Natural killer cell (primary cell): ENCODE measurements at regions not wholly inside any gene's neighbourhood (a gene's known extent, or its start where the extent isn't known, plus 50 kb on each side); places are given as distances from the start of the nearest gene placed in this dataset.

Experiments
- ATAC-seq, 3 donors: fragments of 150-1000 bp in 2 of 3; fragments of 200-7000 bp in 1 of 3; cut with Tn5 transposase; 1 replicate in 1 of 3; 2 replicates in 2 of 3; pipeline ENCODE4 v1.10.0; 2021; ENCODE audit warnings: mild to moderate bottlenecking in 2 of 3, moderate library complexity in 2 of 3
- DNase-seq, 2 donors: peaks; one replicate each; pipeline versions ENCODE4 v3.0.0 to v3.0.0-alpha.2; 2013 to 2021; ENCODE audit warnings: mixed read lengths in 1 of 2
- H3K27ac ChIP-seq: one replicate; pipeline ENCODE4 v1.5.1; 2013; ENCODE audit warnings: mild to moderate bottlenecking, low read length
- H3K27me3 ChIP-seq: one replicate; pipeline ENCODE4 v1.6.1; 2013; ENCODE audit warnings: low read length; ENCODE audit not compliant: control insufficient read depth, insufficient read depth
- H3K36me3 ChIP-seq: one replicate; pipeline ENCODE4 v1.6.1; 2013; ENCODE audit warnings: low read length; ENCODE audit not compliant: control insufficient read depth, insufficient read depth
- H3K4me1 ChIP-seq: one replicate; pipeline ENCODE4 v1.6.1; 2013; ENCODE audit warnings: low read length; ENCODE audit not compliant: control insufficient read depth, insufficient read depth
- H3K4me3 ChIP-seq: one replicate; pipeline ENCODE4 v1.5.1; 2013; ENCODE audit warnings: low read length
- H3K9me3 ChIP-seq: one replicate; pipeline ENCODE4 v1.6.1; 2013; ENCODE audit warnings: low read length; ENCODE audit not compliant: control insufficient read depth, insufficient read depth
- H3K27ac Mint-ChIP-seq, 2 donors: one replicate each; pipeline ENCODE4 v1.8.0; 2022; ENCODE audit warnings: mild to moderate bottlenecking in 2 of 2, mixed read lengths in 2 of 2, moderate library complexity in 1 of 2
- H3K27me3 Mint-ChIP-seq, 2 donors: one replicate each; pipeline ENCODE4 v1.8.0; 2022; ENCODE audit warnings: low read depth in 2 of 2, mixed read lengths in 2 of 2
- H3K36me3 Mint-ChIP-seq: one replicate; pipeline ENCODE4 v1.8.0; 2022; ENCODE audit warnings: mixed read lengths
- H3K4me1 Mint-ChIP-seq, 2 donors: one replicate each; pipeline ENCODE4 v1.8.0; 2022; ENCODE audit warnings: mixed read lengths in 2 of 2
- H3K4me3 Mint-ChIP-seq: one replicate; pipeline ENCODE4 v1.8.0; 2022; ENCODE audit warnings: mild to moderate bottlenecking, moderate library complexity, mixed read lengths
- H3K9me3 Mint-ChIP-seq, 2 donors: one replicate each; pipeline ENCODE4 v1.8.0; 2022; ENCODE audit warnings: mixed read lengths in 2 of 2
- CTCF ChIP-seq: fragments of 200-600 bp; IDR thresholded peaks from one replicate; pipeline ENCODE4 v1.8.0; 2022; ENCODE audit warnings: antibody characterized with exemption
- WGBS: methylation state at CpG from one replicate; pipeline ENCODE4 v1.1.7; 2013; ENCODE audit warnings: missing lambda C conversion rate; ENCODE audit not compliant: insufficient coverage; 5-methylcytosine and 5-hydroxymethylcytosine counted together
- intact Hi-C: fragments of 100-400 bp; cut with micrococcal nuclease; formaldehyde crosslinking; loops from one replicate; pipeline ENCODE4 v1.14.2; 2022

GRCh38 chr16:61309386-61309785, 726.9 kb downstream of the CDH8 start:
- Mint-ChIP-seq H3K4me3 (no peak overlapping the region), H3K27ac (no peak overlapping the region), H3K27me3 (no peaks in the 10 kb centered on the region), H3K4me1 (no peaks in the 10 kb centered on the region), H3K36me3 (peaks cover 12% of the 10 kb centered on the region), H3K9me3 (peaks cover 16 to 19% of the 10 kb centered on the region in 2 donors)
- no peak for DNase-seq
- H3K4me1 ChIP-seq: no peaks in the 10 kb centered on the region
- H3K9me3 ChIP-seq: peaks cover 3% of the 10 kb centered on the region
- 63% methylated on average over 1 of the region's 1 CpG for WGBS
- no peak for ATAC-seq
- H3K27ac ChIP-seq: no peak overlapping the region
- intact Hi-C loops: loop anchor here (10.0 kb wide), 1 partner anchor 55 kb away; no protein-coding TSS in a partner anchor
- H3K27me3 ChIP-seq: no peaks in the 10 kb centered on the region
- no peak overlapping the region for H3K4me3 ChIP-seq
- TF ChIP-seq CTCF: no peak
- H3K36me3 ChIP-seq: no peaks in the 10 kb centered on the region

GRCh38 chr16:61306204-61306603, 730.0 kb downstream of the CDH8 start:
- Histone ChIP-seq H3K27me3 (no peaks in the 10 kb centered on the region), H3K4me3 (no peak overlapping the region), H3K4me1 (no peaks in the 10 kb centered on the region), H3K27ac (no peak overlapping the region), H3K36me3 (no peaks in the 10 kb centered on the region), H3K9me3 (peaks cover 4% of the 10 kb centered on the region)
- WGBS: 86% methylated on average over 6 of the region's 6 CpGs
- Mint-ChIP-seq H3K4me1 (no peaks in the 10 kb centered on the region), H3K4me3 (no peak overlapping the region), H3K27ac (no peak overlapping the region), H3K36me3 (no peaks in the 10 kb centered on the region), H3K27me3 (no peaks in the 10 kb centered on the region), H3K9me3 (peaks cover 19 to 22% of the 10 kb centered on the region in 2 donors)
- DNase-seq: no peak
- ATAC-seq: no peak
- TF ChIP-seq CTCF: no peak
- intact Hi-C loops: loop anchor here (10.0 kb wide), 1 partner anchor 51 kb away; no protein-coding TSS in a partner anchor

GRCh38 chr16:61296814-61297213, 739.4 kb downstream of the CDH8 start:
- no peak overlapping the region for H3K27ac Mint-ChIP-seq
- no peak for TF ChIP-seq CTCF

GRCh38 chr16:61296305-61296704, 739.9 kb downstream of the CDH8 start:
- Mint-ChIP-seq H3K27me3 (no peaks in the 10 kb centered on the region), H3K27ac (no peak overlapping the region), H3K4me3 (no peak overlapping the region), H3K36me3 (no peaks in the 10 kb centered on the region), H3K9me3 (peaks cover 9 to 11% of the 10 kb centered on the region in 2 donors), H3K4me1 (no peaks in the 10 kb centered on the region)
- Histone ChIP-seq H3K27me3 (no peaks in the 10 kb centered on the region), H3K27ac (no peak overlapping the region), H3K36me3 (no peaks in the 10 kb centered on the region), H3K4me1 (no peaks in the 10 kb centered on the region), H3K4me3 (no peak overlapping the region), H3K9me3 (peaks cover 11% of the 10 kb centered on the region)
- no peak for TF ChIP-seq CTCF
- ATAC-seq: no peak
- DNase-seq: no peak
- 84% methylated on average over 7 of the region's 7 CpGs for WGBS
- intact Hi-C loops: no loop called here

More at GRCh38 chr16:61296814-61297213, 739.4 kb downstream of the CDH8 start:
- no peaks in the 10 kb centered on the region for H3K36me3 ChIP-seq
- intact Hi-C loops: no loop called here
- ATAC-seq (no peak), DNase-seq (no peak)
- H3K36me3 Mint-ChIP-seq: no peaks in the 10 kb centered on the region
- H3K9me3 ChIP-seq: peaks cover 11% of the 10 kb centered on the region
- WGBS: 92% methylated on average over 3 of the region's 3 CpGs
- H3K4me1 Mint-ChIP-seq: no peaks in the 10 kb centered on the region
- H3K27ac ChIP-seq: no peak overlapping the region
- H3K4me3 Mint-ChIP-seq: no peak overlapping the region
- H3K4me1 ChIP-seq: no peaks in the 10 kb centered on the region
- no peak overlapping the region for H3K4me3 ChIP-seq
- no peaks in the 10 kb centered on the region for H3K27me3 ChIP-seq
- H3K27me3 Mint-ChIP-seq: no peaks in the 10 kb centered on the region
- peaks cover 14% of the 10 kb centered on the region in 2 donors for H3K9me3 Mint-ChIP-seq
